Skeletal muscle satellite cell (primary cell): ENCODE measurements at regions not wholly inside any gene's neighbourhood (a gene's known extent, or its start where the extent isn't known, plus 50 kb on each side); places are given as distances from the start of the nearest gene placed in this dataset.
A peak's percentile ranks its signal among the peaks of the same experiment; 100 is the strongest.

ENCODE experiments used
- H3K27me3 ChIP-seq: 2 replicates; pipeline ENCODE4 v1.7.0; 2013; ENCODE audit warnings: low read length; ENCODE audit not compliant: control insufficient read depth, insufficient read depth
- H3K36me3 ChIP-seq: 2 replicates; pipeline ENCODE4 v1.7.0; 2013; ENCODE audit warnings: mild to moderate bottlenecking, control low read depth, low read length; ENCODE audit not compliant: insufficient read depth
- H3K4me1 ChIP-seq: 2 replicates; pipeline ENCODE4 v1.7.0; 2013; ENCODE audit warnings: low read length; ENCODE audit not compliant: control insufficient read depth, insufficient read depth
- H3K4me2 ChIP-seq: 2 replicates; pipeline ENCODE4 v1.7.0; 2013; ENCODE audit warnings: mild to moderate bottlenecking, low read length
- H3K4me3 ChIP-seq: 2 replicates; pipeline ENCODE4 v1.7.0; 2013; ENCODE audit warnings: low read length
- H3K9ac ChIP-seq: 2 replicates; pipeline ENCODE4 v1.7.0; 2013; ENCODE audit warnings: mild to moderate bottlenecking, low read depth, low read length, moderate library complexity
- H3K9me3 ChIP-seq: replicated peaks from 2 replicates; pipeline ENCODE4 v1.7.0; 2013; ENCODE audit warnings: mild to moderate bottlenecking, control low read depth, low read length

DNA sequence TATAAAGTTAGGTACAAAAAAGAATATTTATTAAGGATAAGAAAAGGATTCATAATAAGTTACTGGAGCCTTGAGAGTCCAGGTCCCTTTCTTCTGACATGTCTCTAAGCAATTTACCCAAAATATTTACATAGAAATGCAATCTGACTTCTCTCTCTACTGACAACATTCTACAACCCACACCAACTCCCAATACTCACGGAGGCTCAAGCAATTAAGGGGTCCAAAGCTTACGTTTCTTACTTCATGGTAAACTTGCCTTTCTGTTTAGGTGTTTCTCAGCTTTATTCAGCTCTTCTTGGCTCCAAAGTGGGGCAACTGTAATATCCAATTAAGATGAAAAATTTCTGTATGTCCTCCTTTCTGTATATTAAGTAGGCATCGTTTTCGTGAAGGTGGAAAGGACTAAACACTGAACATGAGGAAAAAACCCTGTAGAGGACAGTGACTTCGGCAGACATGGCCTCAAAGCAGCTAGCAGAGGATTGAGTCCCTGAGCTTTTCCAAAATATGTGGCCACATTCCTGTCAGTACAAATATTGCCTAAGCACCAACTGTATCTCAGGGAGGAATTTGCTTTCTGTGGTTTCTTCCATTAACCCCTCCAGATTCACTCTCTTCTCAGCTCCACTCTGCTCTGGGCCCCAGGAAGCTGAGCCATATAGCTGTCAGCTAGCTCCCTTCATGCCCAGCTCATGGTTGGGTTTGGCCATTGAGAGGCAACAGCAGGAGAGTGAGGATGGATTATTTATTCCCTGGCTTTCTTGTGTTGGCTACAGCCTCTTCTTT, 67.9 kb upstream of the GLS start:
- peaks cover 20% of the 10 kb centered on the region for H3K4me1 ChIP-seq
- no peak overlapping the region for H3K9ac ChIP-seq
- no peaks in the 10 kb centered on the region for H3K27me3 ChIP-seq
- H3K4me2 ChIP-seq, result no peak overlapping the region
- H3K36me3 ChIP-seq, result no peaks in the 10 kb centered on the region
- H3K4me3 ChIP-seq, result no peak overlapping the region
- no peaks in the 10 kb centered on the region for H3K9me3 ChIP-seq

DNA sequence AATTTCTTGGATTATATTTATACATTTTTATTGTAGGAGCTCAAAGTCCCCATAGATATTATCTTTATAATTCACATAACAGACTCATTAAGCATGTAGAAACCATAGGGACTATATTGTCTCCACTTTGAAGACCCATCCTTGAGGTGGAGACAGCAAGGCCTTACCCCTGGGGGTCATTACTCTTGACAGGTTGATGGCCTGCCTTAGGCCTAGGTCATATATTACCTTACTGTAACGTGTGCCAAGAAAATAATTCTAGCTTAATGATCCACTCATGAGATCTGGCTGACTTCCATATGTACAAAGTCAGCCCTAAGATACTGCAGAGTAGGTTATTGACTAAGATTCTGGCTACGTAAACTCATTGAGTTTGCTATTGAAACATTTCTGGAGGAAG, 65.4 kb upstream of the GLS start:
- H3K9ac ChIP-seq, result no peak overlapping the region
- H3K27me3 ChIP-seq, result no peaks in the 10 kb centered on the region
- no peaks in the 10 kb centered on the region for H3K36me3 ChIP-seq
- peaks cover 19% of the 10 kb centered on the region for H3K4me1 ChIP-seq
- H3K4me3 ChIP-seq, result no peak overlapping the region
- H3K4me2 ChIP-seq, result no peak overlapping the region
- H3K9me3 ChIP-seq, result no peaks in the 10 kb centered on the region

DNA sequence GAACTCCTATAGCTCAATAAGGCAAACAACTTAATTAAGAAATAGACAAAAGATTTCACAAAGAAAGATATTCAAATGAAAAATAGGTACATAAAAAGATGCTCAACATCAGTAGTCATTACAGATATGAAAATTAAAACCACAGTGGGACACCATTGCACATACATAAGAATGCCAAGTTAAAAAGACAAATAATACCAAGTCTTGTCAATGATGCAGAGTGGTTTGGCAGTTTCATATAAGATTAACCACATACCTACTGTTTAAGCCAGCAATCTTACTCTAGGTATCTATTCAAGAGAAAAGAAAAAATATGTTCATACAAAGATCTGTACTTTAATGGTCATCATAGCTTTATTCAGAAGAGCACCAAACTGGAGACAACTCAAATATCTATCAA, 63.5 kb upstream of the GLS start:
- Histone ChIP-seq H3K4me3 (no peak overlapping the region), H3K4me1 (peaks cover 20% of the 10 kb centered on the region), H3K9ac (no peak overlapping the region), H3K9me3 (no peaks in the 10 kb centered on the region), H3K4me2 (no peak overlapping the region), H3K27me3 (no peaks in the 10 kb centered on the region), H3K36me3 (no peaks in the 10 kb centered on the region)

DNA sequence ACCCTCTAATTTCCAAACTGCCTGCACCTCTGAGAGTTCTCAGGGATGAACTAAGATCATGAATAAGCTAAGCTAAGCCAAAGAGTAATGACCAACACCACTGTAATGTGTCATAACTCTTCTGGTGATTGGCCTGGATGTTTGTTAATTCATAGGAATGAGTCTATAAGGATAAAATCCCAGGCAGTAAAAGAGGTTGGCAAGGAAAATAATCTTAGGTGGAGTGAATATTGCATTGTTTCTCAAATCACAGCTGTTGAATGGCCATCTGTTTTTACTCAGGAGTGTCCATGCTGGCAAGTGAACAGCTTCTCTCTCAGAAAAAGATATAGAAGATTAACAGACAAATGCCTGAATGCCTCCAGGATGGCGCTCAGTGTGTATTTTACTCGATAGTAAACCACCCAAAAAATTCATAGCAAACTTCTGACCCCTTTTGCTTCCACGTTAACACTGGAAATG, 60.8 kb upstream of the GLS start:
- Histone ChIP-seq H3K9me3 (no peaks in the 10 kb centered on the region), H3K4me2 (peak overlapping the region; percentile 26), H3K4me3 (no peak overlapping the region), H3K27me3 (no peaks in the 10 kb centered on the region), H3K4me1 (peaks cover 11% of the 10 kb centered on the region), H3K36me3 (no peaks in the 10 kb centered on the region), H3K9ac (peak overlapping the region; percentile 33)

DNA sequence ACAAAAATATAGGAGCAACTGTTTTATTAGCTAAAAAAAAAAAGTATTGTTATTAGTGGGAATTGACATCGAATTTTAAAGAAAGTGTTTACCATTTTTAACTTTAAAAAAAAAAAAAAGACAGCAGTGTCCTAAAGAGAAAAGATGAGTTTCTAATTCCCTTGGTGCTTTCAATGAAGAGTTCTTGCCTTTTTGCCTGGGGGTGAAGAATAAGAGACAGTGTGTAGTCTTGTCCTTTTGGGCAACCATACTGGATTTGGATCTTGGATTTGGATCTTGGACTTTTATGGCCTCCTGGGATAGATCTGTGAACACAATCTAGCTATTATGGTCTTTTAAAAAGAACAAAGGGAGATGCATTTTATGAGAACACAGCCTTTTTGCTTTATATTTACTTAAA, 60.2 kb upstream of the GLS start:
- Histone ChIP-seq H3K27me3 (no peaks in the 10 kb centered on the region), H3K36me3 (no peaks in the 10 kb centered on the region), H3K4me1 (peaks cover 11% of the 10 kb centered on the region), H3K4me3 (no peak overlapping the region), H3K4me2 (no peak overlapping the region), H3K9ac (peak overlapping the region; percentile 33), H3K9me3 (no peaks in the 10 kb centered on the region)

DNA sequence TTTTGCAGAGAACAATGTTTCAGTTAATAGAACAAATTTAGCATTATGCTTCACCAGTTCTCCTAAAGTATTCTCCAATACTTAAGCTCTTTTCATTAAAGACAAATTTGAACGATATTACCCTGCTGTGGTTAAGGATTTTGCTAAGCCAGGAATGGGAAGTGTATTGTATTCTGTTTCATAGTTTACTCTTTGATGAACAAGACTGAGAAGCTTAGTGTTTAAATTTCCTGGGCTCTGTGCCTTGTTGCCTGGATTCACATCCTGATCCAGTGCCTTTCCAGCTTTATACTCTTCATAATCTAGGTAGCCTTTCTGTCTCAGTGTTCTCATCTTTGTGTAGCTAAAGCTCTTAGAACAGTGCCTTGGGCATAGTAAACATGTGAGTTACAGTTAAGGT, 58.6 kb upstream of the GLS start:
- H3K9ac ChIP-seq, result no peak overlapping the region
- peaks cover 11% of the 10 kb centered on the region for H3K4me1 ChIP-seq
- H3K4me2 ChIP-seq, result no peak overlapping the region
- no peaks in the 10 kb centered on the region for H3K27me3 ChIP-seq
- no peaks in the 10 kb centered on the region for H3K36me3 ChIP-seq
- H3K4me3 ChIP-seq, result no peak overlapping the region
- H3K9me3 ChIP-seq, result no peaks in the 10 kb centered on the region

DNA sequence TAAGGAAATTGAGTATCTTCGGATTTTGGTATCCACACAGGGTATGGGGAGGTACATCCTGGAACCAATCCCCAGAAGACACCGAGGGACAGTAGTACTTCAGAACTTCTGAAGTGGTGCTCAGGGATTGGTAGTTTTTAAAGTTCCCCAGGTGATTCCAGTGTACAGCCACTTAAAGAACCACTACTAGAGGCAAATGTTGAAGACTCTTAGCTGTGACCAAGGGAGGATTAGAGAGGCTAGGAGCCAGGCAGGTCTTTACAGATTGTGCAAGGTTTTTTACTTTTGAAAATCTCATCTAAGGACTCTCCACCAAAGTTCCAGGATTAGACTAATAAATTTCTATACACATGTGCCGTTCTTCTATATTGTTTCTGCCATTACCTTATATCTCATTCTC, 52.9 kb upstream of the GLS start:
- Histone ChIP-seq H3K27me3 (no peaks in the 10 kb centered on the region), H3K9ac (no peak overlapping the region), H3K4me3 (no peak overlapping the region), H3K4me1 (no peaks in the 10 kb centered on the region), H3K36me3 (no peaks in the 10 kb centered on the region), H3K4me2 (no peak overlapping the region), H3K9me3 (no peaks in the 10 kb centered on the region)

DNA sequence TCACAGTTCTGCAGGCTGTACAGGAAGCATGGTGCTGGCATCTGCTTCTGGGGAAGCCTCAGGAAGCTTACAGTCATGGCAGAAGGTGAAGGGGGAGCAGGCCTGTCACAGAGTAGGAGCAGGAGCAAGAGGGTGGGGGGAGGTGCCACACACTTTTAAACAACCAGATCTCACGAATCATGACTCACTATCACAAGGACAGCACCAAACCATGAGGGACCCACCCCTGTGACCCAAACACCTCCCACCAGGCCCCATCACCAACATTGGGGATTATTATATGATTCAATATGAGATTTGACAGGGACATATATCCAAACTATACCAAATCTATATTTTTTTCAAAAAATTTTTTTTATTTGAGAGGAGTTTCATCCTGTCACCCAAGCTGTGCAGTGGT, 51.0 kb upstream of the GLS start:
- H3K4me2 ChIP-seq, result no peak overlapping the region
- H3K9me3 ChIP-seq, result no peaks in the 10 kb centered on the region

More for the DNA sequence above, 51.0 kb upstream of the GLS start:
- Histone ChIP-seq H3K36me3 (no peaks in the 10 kb centered on the region), H3K9ac (no peak overlapping the region), H3K4me3 (no peak overlapping the region), H3K27me3 (no peaks in the 10 kb centered on the region), H3K4me1 (peaks cover 6% of the 10 kb centered on the region)
